SK-N-SH (cell line): ENCODE measurements at regions not wholly inside any gene's neighbourhood (a gene's known extent, or its start where the extent isn't known, plus 50 kb on each side); places are given as distances from the start of the nearest gene placed in this dataset.

Experiments
- EP300 ChIP-seq, 2 experiments: IDR thresholded peaks; 2 replicates each; pipeline versions ENCODE4 v1.4.0 to v1.6.1; 2012; ENCODE audit warnings: borderline replicate concordance in 1 of 2, low read depth in 1 of 2, low read length in 1 of 2
- EZH2phosphoT487 ChIP-seq: fragments of 200-600 bp; sonication (generic); IDR thresholded peaks from 2 replicates; pipeline ENCODE4 v1.6.1; 2017; ENCODE audit warnings: low read depth, mixed run types, mild to moderate bottlenecking, antibody characterized with exemption, moderate library complexity, borderline replicate concordance
- FOXJ3 ChIP-seq: sonication (generic); formaldehyde crosslinking; IDR thresholded peaks from 2 replicates; pipeline ENCODE4 v1.5.1; 2020; ENCODE audit warnings: mild to moderate bottlenecking, missing genetic modification reagents
- GABPA ChIP-seq: IDR thresholded peaks from 2 replicates; pipeline ENCODE4 v1.4.0; 2012; ENCODE audit warnings: low read depth, mild to moderate bottlenecking
- GATA2 ChIP-seq: sonication (generic); formaldehyde crosslinking; IDR thresholded peaks from 2 replicates; pipeline ENCODE4 v1.5.0; 2020; ENCODE audit warnings: mild to moderate bottlenecking, missing genetic modification reagents
- JUND ChIP-seq: IDR thresholded peaks from 2 replicates; pipeline ENCODE4 v1.4.0; 2012
- MXI1 ChIP-seq: IDR thresholded peaks from 2 replicates; pipeline ENCODE4 v1.6.1; 2012; ENCODE audit warnings: mild to moderate bottlenecking, low read depth, low read length, improper control_type of control experiment
- POLR2AphosphoS5 ChIP-seq: IDR thresholded peaks from 2 replicates; pipeline ENCODE4 v1.6.1; 2012; ENCODE audit warnings: low read depth, low read length
- SMC3 ChIP-seq: IDR thresholded peaks from 2 replicates; pipeline ENCODE4 v1.6.1; 2012; ENCODE audit warnings: low read depth, low read length, improper control_type of control experiment
- TAF1 ChIP-seq: IDR thresholded peaks from 2 replicates; pipeline ENCODE4 v1.6.1; 2012; ENCODE audit warnings: low read depth, mild to moderate bottlenecking, low read length, moderate library complexity, borderline replicate concordance
- TEAD4 ChIP-seq: IDR thresholded peaks from 2 replicates; pipeline ENCODE4 v1.4.0; 2012; ENCODE audit warnings: mild to moderate bottlenecking, borderline replicate concordance; ENCODE audit not compliant: insufficient read depth
- YY1 ChIP-seq: IDR thresholded peaks from 2 replicates; pipeline ENCODE4 v1.4.0; 2012; ENCODE audit warnings: low read depth, mild to moderate bottlenecking
- TF ChIP-seq, protein P1 (sequence below): fragments of 200-600 bp; sonication (generic); IDR thresholded peaks from 2 replicates; pipeline ENCODE4 v1.6.1; 2017; ENCODE audit warnings: antibody characterized with exemption, mild to moderate bottlenecking, moderate library complexity
- TF ChIP-seq, protein P2 (sequence below): IDR thresholded peaks from 2 replicates; pipeline ENCODE4 v1.4.0; 2012; ENCODE audit warnings: low read depth

DNA sequence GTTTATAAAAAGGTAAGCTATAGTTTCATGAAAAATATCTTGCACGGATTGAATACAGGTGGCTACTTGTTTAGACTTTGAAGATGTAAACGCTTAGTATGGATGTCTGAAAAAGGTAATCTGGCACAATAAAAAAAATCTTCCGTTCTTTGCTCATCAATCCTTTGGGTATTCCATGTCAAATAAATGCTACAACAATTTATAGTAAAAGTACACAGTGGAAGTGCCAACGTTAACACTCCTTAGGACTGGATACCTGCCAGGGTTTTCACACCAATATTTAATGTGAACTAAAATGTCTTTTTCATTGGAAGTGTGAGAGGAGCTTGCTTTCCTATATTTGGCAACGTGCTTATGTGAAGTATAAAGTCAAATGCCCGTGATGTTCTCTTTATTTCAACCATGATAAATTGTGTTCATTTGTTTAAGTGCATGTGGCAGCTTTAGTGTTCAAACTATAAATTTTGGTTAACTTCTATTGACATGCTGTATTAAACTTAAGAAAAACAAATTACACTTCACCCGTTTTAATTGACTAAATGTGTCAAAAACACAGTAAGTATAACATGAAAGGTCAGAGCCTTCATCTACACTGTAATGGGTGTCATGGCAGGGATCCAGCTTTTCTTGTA lies 121.7 kb upstream of the HAND2 start:
- TF ChIP-seq, protein P1, sequence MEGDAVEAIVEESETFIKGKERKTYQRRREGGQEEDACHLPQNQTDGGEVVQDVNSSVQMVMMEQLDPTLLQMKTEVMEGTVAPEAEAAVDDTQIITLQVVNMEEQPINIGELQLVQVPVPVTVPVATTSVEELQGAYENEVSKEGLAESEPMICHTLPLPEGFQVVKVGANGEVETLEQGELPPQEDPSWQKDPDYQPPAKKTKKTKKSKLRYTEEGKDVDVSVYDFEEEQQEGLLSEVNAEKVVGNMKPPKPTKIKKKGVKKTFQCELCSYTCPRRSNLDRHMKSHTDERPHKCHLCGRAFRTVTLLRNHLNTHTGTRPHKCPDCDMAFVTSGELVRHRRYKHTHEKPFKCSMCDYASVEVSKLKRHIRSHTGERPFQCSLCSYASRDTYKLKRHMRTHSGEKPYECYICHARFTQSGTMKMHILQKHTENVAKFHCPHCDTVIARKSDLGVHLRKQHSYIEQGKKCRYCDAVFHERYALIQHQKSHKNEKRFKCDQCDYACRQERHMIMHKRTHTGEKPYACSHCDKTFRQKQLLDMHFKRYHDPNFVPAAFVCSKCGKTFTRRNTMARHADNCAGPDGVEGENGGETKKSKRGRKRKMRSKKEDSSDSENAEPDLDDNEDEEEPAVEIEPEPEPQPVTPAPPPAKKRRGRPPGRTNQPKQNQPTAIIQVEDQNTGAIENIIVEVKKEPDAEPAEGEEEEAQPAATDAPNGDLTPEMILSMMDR: no peak
- no peak for TF ChIP-seq JUND
- no peak for TF ChIP-seq MXI1
- TF ChIP-seq TAF1: no peak
- TF ChIP-seq, protein P2, sequence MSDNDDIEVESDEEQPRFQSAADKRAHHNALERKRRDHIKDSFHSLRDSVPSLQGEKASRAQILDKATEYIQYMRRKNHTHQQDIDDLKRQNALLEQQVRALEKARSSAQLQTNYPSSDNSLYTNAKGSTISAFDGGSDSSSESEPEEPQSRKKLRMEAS: no peak
- TF ChIP-seq POLR2AphosphoS5: no peak
- TF ChIP-seq EP300 (IDR thresholded peaks at IDR 0.05; ENCODE audit: borderline replicate concordance in 1 of 2, low read depth in 1 of 2, low read length in 1 of 2): no peak
- TF ChIP-seq GABPA: no peak
- no peak for TF ChIP-seq YY1
- no peak for TF ChIP-seq SMC3
- no peak for TF ChIP-seq FOXJ3 (CRISPR knock-in tag)
- TF ChIP-seq GATA2 (CRISPR knock-in tag): no peak
- TF ChIP-seq TEAD4: no peak
- no peak for TF ChIP-seq EZH2phosphoT487
